ENCODE measurements at regions not wholly inside any gene's neighbourhood (a gene's known extent, or its start where the extent isn't known, plus 50 kb on each side); places are given as distances from the start of the nearest gene placed in this dataset.

DNA sequence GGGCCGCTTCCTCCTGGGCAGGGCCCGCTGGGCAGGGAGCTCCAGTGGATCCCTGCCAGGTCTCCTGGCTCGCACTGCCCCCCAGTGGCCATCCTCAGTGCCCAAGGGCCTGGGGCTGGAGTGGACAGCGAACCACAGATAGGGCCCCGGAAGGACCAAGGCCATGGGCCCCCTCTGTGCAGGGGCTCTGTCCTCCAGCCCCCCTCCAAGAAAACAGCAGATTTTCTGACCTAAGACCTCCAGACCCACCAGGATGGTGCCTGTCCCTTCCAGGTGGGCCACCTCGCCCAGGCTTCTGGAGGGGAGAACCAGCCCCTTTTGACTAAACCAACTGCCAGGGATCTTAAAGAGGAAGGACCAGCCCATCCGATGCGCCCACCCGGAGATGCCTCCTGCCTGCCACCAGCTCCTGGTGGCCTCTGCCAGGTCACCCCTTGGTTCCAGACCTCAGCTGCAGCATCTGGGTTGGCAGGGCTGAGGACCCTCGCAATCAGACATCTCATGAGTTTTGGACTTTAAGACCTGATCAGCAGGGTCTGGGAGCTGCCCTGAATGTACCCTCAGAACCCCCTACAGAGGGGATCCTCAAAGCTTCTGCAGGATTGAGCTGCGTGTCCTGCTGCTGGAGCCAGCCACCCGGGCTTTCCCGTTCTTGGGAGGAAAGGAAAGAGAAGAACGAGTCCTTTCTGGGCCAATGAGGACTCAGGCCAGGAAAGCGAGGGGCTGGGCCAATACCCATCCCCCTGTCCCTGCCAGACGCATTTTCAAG is 325.8 kb upstream of the DIO3 start (continued):
- TF ChIP-seq SMAD3 (CRISPR knock-in tag; IDR thresholded peaks at IDR 0.05), result peak; percentile 48; the same call in 1 of the 2 replicates
- TF ChIP-seq THYN1 (CRISPR knock-in tag; IDR thresholded peaks at IDR 0.05; ENCODE audit: borderline replicate concordance, low read depth), result no peak
- TF ChIP-seq RXRB (CRISPR knock-in tag; IDR thresholded peaks at IDR 0.05; ENCODE audit: borderline replicate concordance), result peak; percentile 37; the same call in 1 of the 2 replicates
- TF ChIP-seq, protein P1, sequence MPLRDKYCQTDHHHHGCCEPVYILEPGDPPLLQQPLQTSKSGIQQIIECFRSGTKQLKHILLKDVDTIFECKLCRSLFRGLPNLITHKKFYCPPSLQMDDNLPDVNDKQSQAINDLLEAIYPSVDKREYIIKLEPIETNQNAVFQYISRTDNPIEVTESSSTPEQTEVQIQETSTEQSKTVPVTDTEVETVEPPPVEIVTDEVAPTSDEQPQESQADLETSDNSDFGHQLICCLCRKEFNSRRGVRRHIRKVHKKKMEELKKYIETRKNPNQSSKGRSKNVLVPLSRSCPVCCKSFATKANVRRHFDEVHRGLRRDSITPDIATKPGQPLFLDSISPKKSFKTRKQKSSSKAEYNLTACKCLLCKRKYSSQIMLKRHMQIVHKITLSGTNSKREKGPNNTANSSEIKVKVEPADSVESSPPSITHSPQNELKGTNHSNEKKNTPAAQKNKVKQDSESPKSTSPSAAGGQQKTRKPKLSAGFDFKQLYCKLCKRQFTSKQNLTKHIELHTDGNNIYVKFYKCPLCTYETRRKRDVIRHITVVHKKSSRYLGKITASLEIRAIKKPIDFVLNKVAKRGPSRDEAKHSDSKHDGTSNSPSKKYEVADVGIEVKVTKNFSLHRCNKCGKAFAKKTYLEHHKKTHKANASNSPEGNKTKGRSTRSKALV (CRISPR knock-in tag; IDR thresholded peaks at IDR 0.05), result no peak
- TF ChIP-seq FOXM1 (CRISPR knock-in tag; IDR thresholded peaks at IDR 0.05), result no peak
- no peak for TF ChIP-seq U2AF1 (optimal IDR thresholded peaks at IDR 0.05; ENCODE audit: low read depth, low read length)
- no peak for TF ChIP-seq KAT7 (CRISPR knock-in tag; IDR thresholded peaks at IDR 0.05; ENCODE audit: borderline replicate concordance)
- TF ChIP-seq ZBTB7A (CRISPR knock-in tag; IDR thresholded peaks at IDR 0.05), result peak; percentile 79; the same call in 1 of the 2 replicates
- no peak for TF ChIP-seq EHMT2 (IDR thresholded peaks at IDR 0.05; ENCODE audit: borderline replicate concordance, low read depth, low read length)
- TF ChIP-seq UBTF (CRISPR knock-in tag; IDR thresholded peaks at IDR 0.05), result peak; percentile 45; the same call in 1 of the 2 replicates
- TF ChIP-seq JARID2 (CRISPR knock-in tag; IDR thresholded peaks at IDR 0.05; ENCODE audit: insufficient replicate concordance), result no peak
- TF ChIP-seq SNAPC2 (CRISPR knock-in tag; IDR thresholded peaks at IDR 0.05), result no peak
- TF ChIP-seq ZNF251 (CRISPR knock-in tag; IDR thresholded peaks at IDR 0.05), result no peak
- TF ChIP-seq MLLT10 (CRISPR knock-in tag; IDR thresholded peaks at IDR 0.05), result no peak
- TF ChIP-seq NRL (CRISPR knock-in tag; IDR thresholded peaks at IDR 0.05; ENCODE audit: borderline replicate concordance), result no peak
- no peak for TF ChIP-seq ZNF232 (CRISPR knock-in tag; IDR thresholded peaks at IDR 0.05; ENCODE audit: borderline replicate concordance)
- no peak for TF ChIP-seq KAT2B (IDR thresholded peaks at IDR 0.05; ENCODE audit: borderline replicate concordance, low read depth, low read length)
- no peak for TF ChIP-seq CC2D1A (CRISPR knock-in tag; IDR thresholded peaks at IDR 0.05)
- TF ChIP-seq BORCS8-MEF2B (CRISPR knock-in tag; IDR thresholded peaks at IDR 0.05), result 0 out of 2 replicates have a peak, but pooled peaks have one; percentile 28
- no peak for TF ChIP-seq RFX5 (IDR thresholded peaks at IDR 0.05; ENCODE audit: low read depth, low read length)
- TF ChIP-seq ZNF33B (CRISPR knock-in tag; IDR thresholded peaks at IDR 0.05), result no peak
- TF ChIP-seq KDM5A (IDR thresholded peaks at IDR 0.05; ENCODE audit: borderline replicate concordance, low read length), result no peak
- no peak for TF ChIP-seq AFF4 (CRISPR knock-in tag; IDR thresholded peaks at IDR 0.05)
